ENCODE measurements at regions not wholly inside any gene's neighbourhood (a gene's known extent, or its start where the extent isn't known, plus 50 kb on each side); places are given as distances from the start of the nearest gene placed in this dataset.
A peak's percentile ranks its signal among the peaks of the same experiment; 100 is the strongest.

- H3K79me2 ChIP-seq: no peaks in the 10 kb centered on the region
- no peak overlapping the region for H3K4me2 ChIP-seq
- no peak overlapping the region for H3K4me3 ChIP-seq
- no peaks in the 10 kb centered on the region for H3K36me3 ChIP-seq (replicated peaks; ENCODE audit: insufficient read depth, low read depth)
- no peak for DNase-seq (ENCODE audit: low spot score)
- TF ChIP-seq, protein P1, sequence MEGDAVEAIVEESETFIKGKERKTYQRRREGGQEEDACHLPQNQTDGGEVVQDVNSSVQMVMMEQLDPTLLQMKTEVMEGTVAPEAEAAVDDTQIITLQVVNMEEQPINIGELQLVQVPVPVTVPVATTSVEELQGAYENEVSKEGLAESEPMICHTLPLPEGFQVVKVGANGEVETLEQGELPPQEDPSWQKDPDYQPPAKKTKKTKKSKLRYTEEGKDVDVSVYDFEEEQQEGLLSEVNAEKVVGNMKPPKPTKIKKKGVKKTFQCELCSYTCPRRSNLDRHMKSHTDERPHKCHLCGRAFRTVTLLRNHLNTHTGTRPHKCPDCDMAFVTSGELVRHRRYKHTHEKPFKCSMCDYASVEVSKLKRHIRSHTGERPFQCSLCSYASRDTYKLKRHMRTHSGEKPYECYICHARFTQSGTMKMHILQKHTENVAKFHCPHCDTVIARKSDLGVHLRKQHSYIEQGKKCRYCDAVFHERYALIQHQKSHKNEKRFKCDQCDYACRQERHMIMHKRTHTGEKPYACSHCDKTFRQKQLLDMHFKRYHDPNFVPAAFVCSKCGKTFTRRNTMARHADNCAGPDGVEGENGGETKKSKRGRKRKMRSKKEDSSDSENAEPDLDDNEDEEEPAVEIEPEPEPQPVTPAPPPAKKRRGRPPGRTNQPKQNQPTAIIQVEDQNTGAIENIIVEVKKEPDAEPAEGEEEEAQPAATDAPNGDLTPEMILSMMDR (IDR thresholded peaks at IDR 0.05; ENCODE audit: poor library complexity): no peak
- TF ChIP-seq EZH2 (IDR thresholded peaks at IDR 0.05; ENCODE audit: borderline replicate concordance): no peak
- no peak for TF ChIP-seq EZH2phosphoT487 (IDR thresholded peaks at IDR 0.05; ENCODE audit: low read depth, severe bottlenecking, unreplicated experiment)
- H3K27ac ChIP-seq: no peak overlapping the region
- H3K9me3 ChIP-seq (ENCODE audit: low read depth): no peaks in the 10 kb centered on the region
- H3K27me3 ChIP-seq: no peaks in the 10 kb centered on the region
- no peak overlapping the region for H2AFZ ChIP-seq
- no peaks in the 10 kb centered on the region for H4K20me1 ChIP-seq (ENCODE audit: insufficient read depth, poor library complexity, severe bottlenecking)
- no peaks in the 10 kb centered on the region for H3K9me2 ChIP-seq (replicated peaks; ENCODE audit: insufficient read depth)
- H3K4me1 ChIP-seq (ENCODE audit: insufficient read depth): peaks cover 5% of the 10 kb centered on the region
Measured at GRCh38 chr6:91358986-91359385, 772.1 kb upstream of the MAP3K7 start.

GRCh38 chr6:91352878-91353277 lies 766.0 kb upstream of the MAP3K7 start:
- 57% methylated on average over 4 of the region's 4 CpGs for WGBS (ENCODE audit: low lambda C conversion rate, missing lambda C conversion rate)

DNA sequence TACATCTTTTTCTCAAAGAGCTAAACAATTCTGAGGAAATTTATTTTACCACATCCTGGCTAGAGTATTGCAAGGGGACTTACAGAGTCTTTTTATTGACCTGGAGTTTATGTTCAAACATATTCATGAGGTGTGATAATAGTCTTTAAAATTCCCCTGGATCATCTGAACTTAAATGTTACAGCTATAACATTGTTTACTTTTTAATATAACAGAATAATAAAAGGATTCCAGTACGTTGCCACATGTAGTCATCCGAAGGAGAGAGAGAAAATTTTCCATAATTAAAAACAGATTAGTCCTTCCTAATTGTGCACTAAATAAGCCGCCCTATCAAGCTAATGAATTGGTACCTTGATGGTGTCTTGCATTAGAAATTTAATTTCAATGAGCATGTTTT lies 765.4 kb upstream of the MAP3K7 start:
- H3K36me3 ChIP-seq (replicated peaks; ENCODE audit: insufficient read depth, low read depth): no peaks in the 10 kb centered on the region
- H3K4me1 ChIP-seq (ENCODE audit: insufficient read depth): peaks cover 5% of the 10 kb centered on the region
- no peak overlapping the region for H3K4me3 ChIP-seq
- TF ChIP-seq, protein P1 (IDR thresholded peaks at IDR 0.05; ENCODE audit: poor library complexity): no peak
- TF ChIP-seq EZH2 (IDR thresholded peaks at IDR 0.05; ENCODE audit: borderline replicate concordance) (no peak), EZH2phosphoT487 (IDR thresholded peaks at IDR 0.05; ENCODE audit: low read depth, severe bottlenecking, unreplicated experiment) (peak; percentile 63)
- no peaks in the 10 kb centered on the region for H3K27me3 ChIP-seq
- H3K4me2 ChIP-seq: peak overlapping the region; percentile 22
- no peaks in the 10 kb centered on the region for H4K20me1 ChIP-seq (ENCODE audit: insufficient read depth, poor library complexity, severe bottlenecking)
- no peak overlapping the region for H2AFZ ChIP-seq
- no peaks in the 10 kb centered on the region for H3K9me3 ChIP-seq (ENCODE audit: low read depth)
- no peaks in the 10 kb centered on the region for H3K79me2 ChIP-seq
- H3K27ac ChIP-seq: peak overlapping the region; percentile 51
- DNase-seq (ENCODE audit: low spot score): no peak
- 44% methylated on average over 3 of the region's 3 CpGs for WGBS (ENCODE audit: low lambda C conversion rate, missing lambda C conversion rate)
- no peaks in the 10 kb centered on the region for H3K9me2 ChIP-seq (replicated peaks; ENCODE audit: insufficient read depth)

More at GRCh38 chr6:91352878-91353277, 766.0 kb upstream of the MAP3K7 start:
- Histone ChIP-seq H3K79me2 (no peaks in the 10 kb centered on the region), H3K4me2 (no peak overlapping the region), H3K36me3 (replicated peaks; ENCODE audit: insufficient read depth, low read depth) (no peaks in the 10 kb centered on the region), H3K9me2 (replicated peaks; ENCODE audit: insufficient read depth) (no peaks in the 10 kb centered on the region), H2AFZ (no peak overlapping the region), H4K20me1 (ENCODE audit: insufficient read depth, poor library complexity, severe bottlenecking) (no peaks in the 10 kb centered on the region), H3K4me1 (ENCODE audit: insufficient read depth) (peaks cover 5% of the 10 kb centered on the region), H3K4me3 (no peak overlapping the region), H3K9me3 (ENCODE audit: low read depth) (no peaks in the 10 kb centered on the region), H3K27ac (peak overlapping the region; percentile 2), H3K27me3 (no peaks in the 10 kb centered on the region)
- TF ChIP-seq, protein P1 (IDR thresholded peaks at IDR 0.05; ENCODE audit: poor library complexity): no peak
- TF ChIP-seq EZH2phosphoT487 (IDR thresholded peaks at IDR 0.05; ENCODE audit: low read depth, severe bottlenecking, unreplicated experiment) (no peak), EZH2 (IDR thresholded peaks at IDR 0.05; ENCODE audit: borderline replicate concordance) (no peak)
- DNase-seq (ENCODE audit: low spot score): peak; percentile 11

Data from hepatocyte (in vitro differentiated cells).